HL-60 (cell line): ENCODE measurements at regions not wholly inside any gene's neighbourhood (a gene's known extent, or its start where the extent isn't known, plus 50 kb on each side); places are given as distances from the start of the nearest gene placed in this dataset.

Experiments used
- POLR2AphosphoS5 ChIP-seq: IDR thresholded peaks from 2 replicates; pipeline ENCODE4 v1.6.1; 2012; ENCODE audit warnings: low read depth
- TF ChIP-seq, protein P1 (sequence below): IDR thresholded peaks from one replicate; pipeline ENCODE4 v1.5.1; 2011; ENCODE audit warnings: low read length, control low read depth, inconsistent platforms; ENCODE audit not compliant: insufficient read depth
- TF ChIP-seq, protein P2 (sequence below): IDR thresholded peaks from 2 replicates; pipeline ENCODE4 v1.6.1; 2012; ENCODE audit warnings: low read depth; ENCODE audit not compliant: insufficient replicate concordance

DNA sequence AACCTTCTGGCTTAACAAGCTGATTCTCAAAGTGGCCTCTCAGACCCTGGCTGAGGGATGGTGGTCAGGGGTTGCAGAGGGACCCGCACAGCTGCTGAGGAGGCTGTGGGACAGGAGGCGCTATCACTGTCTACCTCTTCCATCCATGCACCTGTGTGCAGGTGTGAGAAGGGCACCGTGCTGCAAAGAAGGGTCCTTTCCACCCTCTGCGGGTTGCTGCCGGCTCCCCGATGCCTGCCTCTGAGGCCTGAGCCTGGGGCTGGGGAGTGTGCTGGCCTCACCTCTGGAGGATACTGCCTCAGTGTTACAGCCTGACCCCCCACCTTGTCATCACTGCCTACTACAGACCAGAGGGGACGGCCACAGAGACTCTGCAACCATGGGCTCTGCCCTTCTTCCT is 66.1 kb upstream of the B3GAT1 start:
- TF ChIP-seq, protein P1, sequence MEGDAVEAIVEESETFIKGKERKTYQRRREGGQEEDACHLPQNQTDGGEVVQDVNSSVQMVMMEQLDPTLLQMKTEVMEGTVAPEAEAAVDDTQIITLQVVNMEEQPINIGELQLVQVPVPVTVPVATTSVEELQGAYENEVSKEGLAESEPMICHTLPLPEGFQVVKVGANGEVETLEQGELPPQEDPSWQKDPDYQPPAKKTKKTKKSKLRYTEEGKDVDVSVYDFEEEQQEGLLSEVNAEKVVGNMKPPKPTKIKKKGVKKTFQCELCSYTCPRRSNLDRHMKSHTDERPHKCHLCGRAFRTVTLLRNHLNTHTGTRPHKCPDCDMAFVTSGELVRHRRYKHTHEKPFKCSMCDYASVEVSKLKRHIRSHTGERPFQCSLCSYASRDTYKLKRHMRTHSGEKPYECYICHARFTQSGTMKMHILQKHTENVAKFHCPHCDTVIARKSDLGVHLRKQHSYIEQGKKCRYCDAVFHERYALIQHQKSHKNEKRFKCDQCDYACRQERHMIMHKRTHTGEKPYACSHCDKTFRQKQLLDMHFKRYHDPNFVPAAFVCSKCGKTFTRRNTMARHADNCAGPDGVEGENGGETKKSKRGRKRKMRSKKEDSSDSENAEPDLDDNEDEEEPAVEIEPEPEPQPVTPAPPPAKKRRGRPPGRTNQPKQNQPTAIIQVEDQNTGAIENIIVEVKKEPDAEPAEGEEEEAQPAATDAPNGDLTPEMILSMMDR: no peak
- TF ChIP-seq, protein P2, sequence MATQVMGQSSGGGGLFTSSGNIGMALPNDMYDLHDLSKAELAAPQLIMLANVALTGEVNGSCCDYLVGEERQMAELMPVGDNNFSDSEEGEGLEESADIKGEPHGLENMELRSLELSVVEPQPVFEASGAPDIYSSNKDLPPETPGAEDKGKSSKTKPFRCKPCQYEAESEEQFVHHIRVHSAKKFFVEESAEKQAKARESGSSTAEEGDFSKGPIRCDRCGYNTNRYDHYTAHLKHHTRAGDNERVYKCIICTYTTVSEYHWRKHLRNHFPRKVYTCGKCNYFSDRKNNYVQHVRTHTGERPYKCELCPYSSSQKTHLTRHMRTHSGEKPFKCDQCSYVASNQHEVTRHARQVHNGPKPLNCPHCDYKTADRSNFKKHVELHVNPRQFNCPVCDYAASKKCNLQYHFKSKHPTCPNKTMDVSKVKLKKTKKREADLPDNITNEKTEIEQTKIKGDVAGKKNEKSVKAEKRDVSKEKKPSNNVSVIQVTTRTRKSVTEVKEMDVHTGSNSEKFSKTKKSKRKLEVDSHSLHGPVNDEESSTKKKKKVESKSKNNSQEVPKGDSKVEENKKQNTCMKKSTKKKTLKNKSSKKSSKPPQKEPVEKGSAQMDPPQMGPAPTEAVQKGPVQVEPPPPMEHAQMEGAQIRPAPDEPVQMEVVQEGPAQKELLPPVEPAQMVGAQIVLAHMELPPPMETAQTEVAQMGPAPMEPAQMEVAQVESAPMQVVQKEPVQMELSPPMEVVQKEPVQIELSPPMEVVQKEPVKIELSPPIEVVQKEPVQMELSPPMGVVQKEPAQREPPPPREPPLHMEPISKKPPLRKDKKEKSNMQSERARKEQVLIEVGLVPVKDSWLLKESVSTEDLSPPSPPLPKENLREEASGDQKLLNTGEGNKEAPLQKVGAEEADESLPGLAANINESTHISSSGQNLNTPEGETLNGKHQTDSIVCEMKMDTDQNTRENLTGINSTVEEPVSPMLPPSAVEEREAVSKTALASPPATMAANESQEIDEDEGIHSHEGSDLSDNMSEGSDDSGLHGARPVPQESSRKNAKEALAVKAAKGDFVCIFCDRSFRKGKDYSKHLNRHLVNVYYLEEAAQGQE: no peak
- TF ChIP-seq POLR2AphosphoS5: no peak
